ENCODE measurements at regions not wholly inside any gene's neighbourhood (a gene's known extent, or its start where the extent isn't known, plus 50 kb on each side); places are given as distances from the start of the nearest gene placed in this dataset.
"Not testable (repeated sequence)": the region's sequence is repeated elsewhere in the genome, so short reads cannot be mapped to it uniquely, and the experiment has no call there.

GRCh38 chr6:93833326-93833725 is 414.0 kb upstream of the EPHA7 start:
- not testable (repeated sequence) for H3K4me2 ChIP-seq (ENCODE audit: low read length); H2AK5ac ChIP-seq (ENCODE audit: low read length); DNase-seq; H3K9me3 ChIP-seq (ENCODE audit: insufficient read depth, low read depth, low read length); H3K18ac ChIP-seq (ENCODE audit: low read length); H3K79me2 ChIP-seq (ENCODE audit: control insufficient read depth, insufficient read depth, low read length, poor library complexity); H4K8ac ChIP-seq (ENCODE audit: low read depth, low read length); H4K12ac ChIP-seq (ENCODE audit: low read depth, low read length); H3K14ac ChIP-seq (ENCODE audit: low read length); H3K36me3 ChIP-seq (ENCODE audit: control insufficient read depth in 1 of 2, insufficient read depth in 2 of 2, low read length in 2 of 2); H3K27me3 ChIP-seq (ENCODE audit: insufficient read depth, low read length); H2AFZ ChIP-seq (ENCODE audit: insufficient read depth, low read length, poor library complexity); H3K9ac ChIP-seq (ENCODE audit: low read length); H3K4ac ChIP-seq (ENCODE audit: low read depth, low read length); H2BK5ac ChIP-seq (ENCODE audit: low read depth, low read length, poor library complexity); H3K4me1 ChIP-seq (ENCODE audit: control insufficient read depth in 1 of 2, insufficient read depth in 2 of 2, low read length in 2 of 2); H3K23ac ChIP-seq (ENCODE audit: low read length); H3K27ac ChIP-seq (ENCODE audit: low read depth, low read length); H3K4me3 ChIP-seq (ENCODE audit: low read depth, low read length); H3K79me1 ChIP-seq (ENCODE audit: low read length); H2BK120ac ChIP-seq (ENCODE audit: insufficient read depth, low read length, poor library complexity); H2BK12ac ChIP-seq (ENCODE audit: low read length); H4K91ac ChIP-seq (ENCODE audit: low read depth, low read length)
- no CpG with 5 or more reads among the region's 12 CpGs for WGBS (ENCODE audit: extremely low coverage, insufficient coverage, insufficient read length)

- not testable (repeated sequence) for H2AK5ac ChIP-seq (ENCODE audit: low read length); H3K9ac ChIP-seq (ENCODE audit: low read length); H3K4me2 ChIP-seq (ENCODE audit: low read length); H4K8ac ChIP-seq (ENCODE audit: low read depth, low read length); H4K91ac ChIP-seq (ENCODE audit: low read depth, low read length); H3K79me2 ChIP-seq (ENCODE audit: control insufficient read depth, insufficient read depth, low read length, poor library complexity); H3K27ac ChIP-seq (ENCODE audit: low read depth, low read length); H2AFZ ChIP-seq (ENCODE audit: insufficient read depth, low read length, poor library complexity); DNase-seq; H4K12ac ChIP-seq (ENCODE audit: low read depth, low read length); H3K23ac ChIP-seq (ENCODE audit: low read length); H3K4me1 ChIP-seq (ENCODE audit: control insufficient read depth in 1 of 2, insufficient read depth in 2 of 2, low read length in 2 of 2); H3K27me3 ChIP-seq (ENCODE audit: insufficient read depth, low read length); H3K9me3 ChIP-seq (ENCODE audit: insufficient read depth, low read depth, low read length); H3K18ac ChIP-seq (ENCODE audit: low read length); H3K79me1 ChIP-seq (ENCODE audit: low read length); H2BK12ac ChIP-seq (ENCODE audit: low read length); H3K4me3 ChIP-seq (ENCODE audit: low read depth, low read length); H2BK5ac ChIP-seq (ENCODE audit: low read depth, low read length, poor library complexity); H2BK120ac ChIP-seq (ENCODE audit: insufficient read depth, low read length, poor library complexity); H3K4ac ChIP-seq (ENCODE audit: low read depth, low read length); H3K14ac ChIP-seq (ENCODE audit: low read length); H3K36me3 ChIP-seq (ENCODE audit: control insufficient read depth in 1 of 2, insufficient read depth in 2 of 2, low read length in 2 of 2)
These were observed 410.4 kb upstream of the EPHA7 start for GRCh38 chr6:93829757-93830156.

- Histone ChIP-seq H2BK5ac (ENCODE audit: low read depth, low read length, poor library complexity) (no peak overlapping the region), H3K4me1 (ENCODE audit: control insufficient read depth in 1 of 2, insufficient read depth in 2 of 2, low read length in 2 of 2) (no peaks in the 10 kb centered on the region), H2AFZ (ENCODE audit: insufficient read depth, low read length, poor library complexity) (no peak overlapping the region), H3K27ac (ENCODE audit: low read depth, low read length) (no peak overlapping the region), H3K4me2 (ENCODE audit: low read length) (no peak overlapping the region), H2AK5ac (ENCODE audit: low read length) (no peak overlapping the region), H3K23ac (ENCODE audit: low read length) (no peak overlapping the region), H4K12ac (ENCODE audit: low read depth, low read length) (no peak overlapping the region), H3K9me3 (ENCODE audit: insufficient read depth, low read depth, low read length) (no peaks in the 10 kb centered on the region), H4K91ac (ENCODE audit: low read depth, low read length) (no peak overlapping the region), H3K27me3 (ENCODE audit: insufficient read depth, low read length) (no peaks in the 10 kb centered on the region), H4K8ac (ENCODE audit: low read depth, low read length) (no peak overlapping the region), H3K4me3 (ENCODE audit: low read depth, low read length) (no peak overlapping the region), H3K79me1 (ENCODE audit: low read length) (no peaks in the 10 kb centered on the region), H3K79me2 (ENCODE audit: control insufficient read depth, insufficient read depth, low read length, poor library complexity) (no peaks in the 10 kb centered on the region), H2BK12ac (ENCODE audit: low read length) (no peak overlapping the region), H3K36me3 (ENCODE audit: control insufficient read depth in 1 of 2, insufficient read depth in 2 of 2, low read length in 2 of 2) (no peaks in the 10 kb centered on the region), H3K14ac (ENCODE audit: low read length) (no peak overlapping the region), H2BK120ac (ENCODE audit: insufficient read depth, low read length, poor library complexity) (no peak overlapping the region), H3K18ac (ENCODE audit: low read length) (no peak overlapping the region), H3K9ac (ENCODE audit: low read length) (no peak overlapping the region), H3K4ac (ENCODE audit: low read depth, low read length) (no peak overlapping the region)
- no CpG with 5 or more reads among the region's 1 CpG for WGBS (ENCODE audit: extremely low coverage, insufficient coverage, insufficient read length)
- no peak for DNase-seq
These were observed 409.6 kb upstream of the EPHA7 start for GRCh38 chr6:93829009-93829408.

GRCh38 chr6:93828553-93828952 is 409.2 kb upstream of the EPHA7 start:
- no peak overlapping the region for H4K8ac ChIP-seq (ENCODE audit: low read depth, low read length)
- no peak overlapping the region for H3K4ac ChIP-seq (ENCODE audit: low read depth, low read length)
- no peak for DNase-seq
- H3K18ac ChIP-seq (ENCODE audit: low read length) = no peak overlapping the region
- H4K12ac ChIP-seq (ENCODE audit: low read depth, low read length) = no peak overlapping the region
- H3K9me3 ChIP-seq (ENCODE audit: insufficient read depth, low read depth, low read length) = no peaks in the 10 kb centered on the region
- H2AFZ ChIP-seq (ENCODE audit: insufficient read depth, low read length, poor library complexity) = no peak overlapping the region
- no peaks in the 10 kb centered on the region for H3K79me1 ChIP-seq (ENCODE audit: low read length)
- H3K27me3 ChIP-seq (ENCODE audit: insufficient read depth, low read length) = no peaks in the 10 kb centered on the region
- H2AK5ac ChIP-seq (ENCODE audit: low read length) = no peak overlapping the region
- H3K14ac ChIP-seq (ENCODE audit: low read length) = no peak overlapping the region
- no peak overlapping the region for H3K23ac ChIP-seq (ENCODE audit: low read length)
- no peak overlapping the region for H2BK12ac ChIP-seq (ENCODE audit: low read length)
- H3K36me3 ChIP-seq (ENCODE audit: control insufficient read depth in 1 of 2, insufficient read depth in 2 of 2, low read length in 2 of 2) = no peaks in the 10 kb centered on the region
- WGBS (ENCODE audit: extremely low coverage, insufficient coverage, insufficient read length) = no CpG with 5 or more reads among the region's 2 CpGs
- H3K4me3 ChIP-seq (ENCODE audit: low read depth, low read length) = no peak overlapping the region
- no peak overlapping the region for H4K91ac ChIP-seq (ENCODE audit: low read depth, low read length)
- no peak overlapping the region for H3K9ac ChIP-seq (ENCODE audit: low read length)
- no peak overlapping the region for H2BK5ac ChIP-seq (ENCODE audit: low read depth, low read length, poor library complexity)
- no peaks in the 10 kb centered on the region for H3K79me2 ChIP-seq (ENCODE audit: control insufficient read depth, insufficient read depth, low read length, poor library complexity)
- no peak overlapping the region for H3K4me2 ChIP-seq (ENCODE audit: low read length)
- no peak overlapping the region for H2BK120ac ChIP-seq (ENCODE audit: insufficient read depth, low read length, poor library complexity)
- H3K4me1 ChIP-seq (ENCODE audit: control insufficient read depth in 1 of 2, insufficient read depth in 2 of 2, low read length in 2 of 2) = no peaks in the 10 kb centered on the region
- H3K27ac ChIP-seq (ENCODE audit: low read depth, low read length) = no peak overlapping the region

- no CpG with 5 or more reads among the region's 1 CpG for WGBS (ENCODE audit: extremely low coverage, insufficient coverage, insufficient read length)
These were observed 408.4 kb upstream of the EPHA7 start for GRCh38 chr6:93827728-93828127.

More at GRCh38 chr6:93827728-93828127, 408.4 kb upstream of the EPHA7 start:
- no peak overlapping the region for H3K14ac ChIP-seq (ENCODE audit: low read length)
- H3K4me2 ChIP-seq (ENCODE audit: low read length) = no peak overlapping the region
- H2BK120ac ChIP-seq (ENCODE audit: insufficient read depth, low read length, poor library complexity) = no peak overlapping the region
- no peak overlapping the region for H4K8ac ChIP-seq (ENCODE audit: low read depth, low read length)
- H2BK5ac ChIP-seq (ENCODE audit: low read depth, low read length, poor library complexity) = no peak overlapping the region
- H3K9ac ChIP-seq (ENCODE audit: low read length) = no peak overlapping the region
- H3K23ac ChIP-seq (ENCODE audit: low read length) = no peak overlapping the region
- H3K4ac ChIP-seq (ENCODE audit: low read depth, low read length) = no peak overlapping the region
- no peak overlapping the region for H2BK12ac ChIP-seq (ENCODE audit: low read length)
- H3K4me3 ChIP-seq (ENCODE audit: low read depth, low read length) = no peak overlapping the region
- no peaks in the 10 kb centered on the region for H3K79me2 ChIP-seq (ENCODE audit: control insufficient read depth, insufficient read depth, low read length, poor library complexity)
- H4K91ac ChIP-seq (ENCODE audit: low read depth, low read length) = no peak overlapping the region
- H3K18ac ChIP-seq (ENCODE audit: low read length) = no peak overlapping the region
- no peaks in the 10 kb centered on the region for H3K4me1 ChIP-seq (ENCODE audit: control insufficient read depth in 1 of 2, insufficient read depth in 2 of 2, low read length in 2 of 2)
- no peak overlapping the region for H2AK5ac ChIP-seq (ENCODE audit: low read length)
- no peak overlapping the region for H2AFZ ChIP-seq (ENCODE audit: insufficient read depth, low read length, poor library complexity)
- no peaks in the 10 kb centered on the region for H3K79me1 ChIP-seq (ENCODE audit: low read length)
- no peak overlapping the region for H4K12ac ChIP-seq (ENCODE audit: low read depth, low read length)
- H3K9me3 ChIP-seq (ENCODE audit: insufficient read depth, low read depth, low read length) = no peaks in the 10 kb centered on the region
- no peaks in the 10 kb centered on the region for H3K27me3 ChIP-seq (ENCODE audit: insufficient read depth, low read length)
- H3K36me3 ChIP-seq (ENCODE audit: control insufficient read depth in 1 of 2, insufficient read depth in 2 of 2, low read length in 2 of 2) = no peaks in the 10 kb centered on the region
- DNase-seq = no peak
- no peak overlapping the region for H3K27ac ChIP-seq (ENCODE audit: low read depth, low read length)

Measured in trophoblast cell (in vitro differentiated cells and primary cell).